ENCODE measurements at regions not wholly inside any gene's neighbourhood (a gene's known extent, or its start where the extent isn't known, plus 50 kb on each side); places are given as distances from the start of the nearest gene placed in this dataset.

GRCh38 chr10:7098160-7098762 is 312.6 kb downstream of the SFMBT2 start:
- 90% methylated on average over 2 of the region's 3 CpGs for WGBS (ENCODE audit: insufficient coverage)
- ChIA-PET CTCF (no interaction called here), POLR2A (no interaction called here)
- Histone ChIP-seq H3K36me3 (ENCODE audit: control insufficient read depth in 4 of 4, insufficient read depth in 4 of 4, low read length in 3 of 4) (no peaks in the 10 kb centered on the region), H3K4me3 (ENCODE audit: control insufficient read depth in 1 of 7, extremely low read depth in 1 of 7, insufficient read depth in 4 of 7, low read depth in 2 of 7, low read length in 6 of 7) (no peak overlapping the region), H3K27ac (ENCODE audit: insufficient read depth in 1 of 2, low read depth in 1 of 2, low read length in 2 of 2, poor library complexity in 1 of 2, severe bottlenecking in 2 of 2) (no peak overlapping the region), H3K9me3 (ENCODE audit: control extremely low read depth in 1 of 5, control insufficient read depth in 4 of 5, insufficient read depth in 2 of 5, low read depth in 1 of 5, low read length in 4 of 5) (no peaks in the 10 kb centered on the region), H3K4me1 (ENCODE audit: control extremely low read depth in 1 of 4, control insufficient read depth in 4 of 4, insufficient read depth in 4 of 4, low read length in 3 of 4) (no peaks in the 10 kb centered on the region), H3K27me3 (replicated peaks in 2 of 5; ENCODE audit: control insufficient read depth in 4 of 5, insufficient read depth in 5 of 5, low read length in 4 of 5) (no peaks in the 10 kb centered on the region)
- DNase-seq: no peak

DNA sequence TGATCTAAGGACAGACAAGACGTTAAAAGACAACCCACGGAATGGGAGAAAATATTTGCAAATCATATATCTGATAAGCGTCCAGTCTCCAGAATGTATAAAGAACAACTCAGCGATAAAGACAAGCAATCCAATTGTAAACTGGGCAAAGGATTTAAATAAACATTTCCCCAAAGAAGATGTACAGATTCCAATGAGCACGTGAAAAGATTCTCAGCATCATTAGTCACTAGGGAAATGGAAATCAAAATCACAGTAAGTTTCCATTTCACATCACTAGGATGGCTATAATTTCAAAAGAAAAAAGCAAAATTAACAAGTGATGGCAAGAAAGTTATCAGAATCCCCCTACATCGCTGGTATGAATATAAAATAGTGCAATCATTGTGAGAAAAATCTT is 316.1 kb downstream of the SFMBT2 start:
- Histone ChIP-seq H3K27me3 (replicated peaks in 2 of 5; ENCODE audit: control insufficient read depth in 4 of 5, insufficient read depth in 5 of 5, low read length in 4 of 5) (no peaks in the 10 kb centered on the region), H3K36me3 (ENCODE audit: control insufficient read depth in 4 of 4, insufficient read depth in 4 of 4, low read length in 3 of 4) (no peaks in the 10 kb centered on the region), H3K4me1 (ENCODE audit: control extremely low read depth in 1 of 4, control insufficient read depth in 4 of 4, insufficient read depth in 4 of 4, low read length in 3 of 4) (no peaks in the 10 kb centered on the region), H3K9me3 (ENCODE audit: control extremely low read depth in 1 of 5, control insufficient read depth in 4 of 5, insufficient read depth in 2 of 5, low read depth in 1 of 5, low read length in 4 of 5) (no peaks in the 10 kb centered on the region), H3K27ac (ENCODE audit: insufficient read depth in 1 of 2, low read depth in 1 of 2, low read length in 2 of 2, poor library complexity in 1 of 2, severe bottlenecking in 2 of 2) (no peak overlapping the region), H3K4me3 (ENCODE audit: control insufficient read depth in 1 of 7, extremely low read depth in 1 of 7, insufficient read depth in 4 of 7, low read depth in 2 of 7, low read length in 6 of 7) (no peak overlapping the region)
- POLR2A ChIA-PET: no interaction called here
- CTCF ChIA-PET: no interaction called here
- DNase-seq: no peak
- 98% methylated on average over 4 of the region's 6 CpGs for WGBS (ENCODE audit: insufficient coverage)

GRCh38 chr10:7093368-7093767 is 317.5 kb downstream of the SFMBT2 start:
- Histone ChIP-seq H3K27me3 (replicated peaks in 2 of 5; ENCODE audit: control insufficient read depth in 4 of 5, insufficient read depth in 5 of 5, low read length in 4 of 5) (no peaks in the 10 kb centered on the region), H3K36me3 (ENCODE audit: control insufficient read depth in 4 of 4, insufficient read depth in 4 of 4, low read length in 3 of 4) (no peaks in the 10 kb centered on the region), H3K4me1 (ENCODE audit: control extremely low read depth in 1 of 4, control insufficient read depth in 4 of 4, insufficient read depth in 4 of 4, low read length in 3 of 4) (no peaks in the 10 kb centered on the region), H3K27ac (ENCODE audit: insufficient read depth in 1 of 2, low read depth in 1 of 2, low read length in 2 of 2, poor library complexity in 1 of 2, severe bottlenecking in 2 of 2) (no peak overlapping the region), H3K9me3 (ENCODE audit: control extremely low read depth in 1 of 5, control insufficient read depth in 4 of 5, insufficient read depth in 2 of 5, low read depth in 1 of 5, low read length in 4 of 5) (no peaks in the 10 kb centered on the region), H3K4me3 (ENCODE audit: control insufficient read depth in 1 of 7, extremely low read depth in 1 of 7, insufficient read depth in 4 of 7, low read depth in 2 of 7, low read length in 6 of 7) (no peak overlapping the region)
- ChIA-PET CTCF (interaction anchor here (1.2 kb wide), 1 partner anchor 22 kb away, joined by 3 read pairs; no protein-coding TSS in a partner anchor), POLR2A (no interaction called here)
- 100% methylated on average over 3 of the region's 5 CpGs for WGBS (ENCODE audit: insufficient coverage)
- DNase-seq: no peak

DNA sequence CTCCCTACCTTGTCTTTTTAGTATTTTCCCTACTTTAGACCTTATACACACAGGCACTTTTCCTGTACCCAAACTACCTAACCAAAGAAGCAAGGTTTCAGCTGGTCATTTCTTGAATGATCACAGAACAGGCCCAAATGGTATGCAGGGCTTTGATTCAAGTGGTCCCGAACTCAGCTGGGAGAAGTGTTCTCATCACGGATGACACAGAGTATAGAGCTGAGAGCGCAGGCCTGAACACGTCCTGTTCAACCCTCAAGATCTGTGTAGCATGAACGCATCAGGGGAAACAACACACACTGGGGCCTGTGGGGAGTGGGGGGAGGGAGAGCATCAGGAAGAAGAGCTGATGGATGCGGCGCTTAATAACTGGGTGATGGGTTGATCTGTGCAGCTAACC is 318.2 kb downstream of the SFMBT2 start:
- Histone ChIP-seq H3K4me3 (ENCODE audit: control insufficient read depth in 1 of 7, extremely low read depth in 1 of 7, insufficient read depth in 4 of 7, low read depth in 2 of 7, low read length in 6 of 7) (no peak overlapping the region), H3K27me3 (replicated peaks in 2 of 5; ENCODE audit: control insufficient read depth in 4 of 5, insufficient read depth in 5 of 5, low read length in 4 of 5) (no peaks in the 10 kb centered on the region), H3K4me1 (ENCODE audit: control extremely low read depth in 1 of 4, control insufficient read depth in 4 of 4, insufficient read depth in 4 of 4, low read length in 3 of 4) (no peaks in the 10 kb centered on the region), H3K9me3 (ENCODE audit: control extremely low read depth in 1 of 5, control insufficient read depth in 4 of 5, insufficient read depth in 2 of 5, low read depth in 1 of 5, low read length in 4 of 5) (no peaks in the 10 kb centered on the region), H3K36me3 (ENCODE audit: control insufficient read depth in 4 of 4, insufficient read depth in 4 of 4, low read length in 3 of 4) (no peaks in the 10 kb centered on the region), H3K27ac (ENCODE audit: insufficient read depth in 1 of 2, low read depth in 1 of 2, low read length in 2 of 2, poor library complexity in 1 of 2, severe bottlenecking in 2 of 2) (no peak overlapping the region)
- WGBS (ENCODE audit: insufficient coverage): 92% methylated on average over 5 of the region's 7 CpGs
- ChIA-PET POLR2A (interaction anchor here (0.7 kb wide), 1 partner anchor 61 kb away, joined by 4 read pairs; no protein-coding TSS in a partner anchor), CTCF (interaction anchor here (1.2 to 2.0 kb wide), 2 partner anchors 11 to 21 kb away, joined by 3 to 7 read pairs; no protein-coding TSS in a partner anchor)
- no peak for DNase-seq

GRCh38 chr10:7090529-7090928 is 320.3 kb downstream of the SFMBT2 start:
- no peaks in the 10 kb centered on the region for H3K9me3 ChIP-seq (ENCODE audit: control extremely low read depth in 1 of 5, control insufficient read depth in 4 of 5, insufficient read depth in 2 of 5, low read depth in 1 of 5, low read length in 4 of 5)
- H3K36me3 ChIP-seq (ENCODE audit: control insufficient read depth in 4 of 4, insufficient read depth in 4 of 4, low read length in 3 of 4): no peaks in the 10 kb centered on the region
- H3K27me3 ChIP-seq (replicated peaks in 2 of 5; ENCODE audit: control insufficient read depth in 4 of 5, insufficient read depth in 5 of 5, low read length in 4 of 5): no peaks in the 10 kb centered on the region
- ChIA-PET POLR2A (no interaction called here), CTCF (interaction anchor here (1.5 kb wide), 1 partner anchor 170 kb away, joined by 3 read pairs; no protein-coding TSS in a partner anchor)
- no peak for DNase-seq
- H3K4me3 ChIP-seq (ENCODE audit: control insufficient read depth in 1 of 7, extremely low read depth in 1 of 7, insufficient read depth in 4 of 7, low read depth in 2 of 7, low read length in 6 of 7): no peak overlapping the region
- 96% methylated on average over 3 of the region's 5 CpGs for WGBS (ENCODE audit: insufficient coverage)
- H3K27ac ChIP-seq (ENCODE audit: insufficient read depth in 1 of 2, low read depth in 1 of 2, low read length in 2 of 2, poor library complexity in 1 of 2, severe bottlenecking in 2 of 2): no peak overlapping the region
- H3K4me1 ChIP-seq (ENCODE audit: control extremely low read depth in 1 of 4, control insufficient read depth in 4 of 4, insufficient read depth in 4 of 4, low read length in 3 of 4): peaks cover 0 to 5% (median 4%) of the 10 kb centered on the region in 4 experiments

DNA sequence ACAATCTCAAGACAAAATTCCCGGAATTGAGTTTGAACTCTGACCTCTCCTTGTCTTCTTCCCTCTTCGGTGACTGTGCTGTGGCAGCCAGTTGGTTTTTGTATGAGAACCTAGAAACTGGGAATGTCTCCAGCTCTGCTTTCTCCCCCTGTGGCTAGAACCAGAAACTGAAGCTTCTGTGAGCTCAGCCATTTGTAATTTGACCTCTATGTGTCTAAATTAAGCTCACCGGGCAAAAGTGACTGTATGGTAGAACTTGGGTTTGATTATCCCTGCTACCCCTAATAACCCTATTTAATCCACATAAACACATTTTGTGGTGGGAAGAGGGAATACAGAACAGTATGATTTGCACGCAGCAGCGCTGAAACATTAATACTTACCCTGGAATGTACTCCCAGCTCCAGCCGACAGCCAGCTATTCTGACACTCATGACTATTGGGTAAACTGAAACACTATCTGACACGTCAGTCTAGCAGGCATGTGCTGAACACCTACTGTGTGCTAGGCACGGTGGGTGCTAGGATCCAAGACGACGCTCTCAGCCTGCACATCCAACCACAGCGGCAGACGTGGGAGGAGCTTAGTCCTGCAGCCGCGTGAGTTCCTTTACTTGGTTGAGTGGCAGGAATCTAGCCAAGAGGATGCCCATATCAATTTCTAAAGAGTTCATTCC is 324.8 kb downstream of the SFMBT2 start:
- Histone ChIP-seq H3K9me3 (ENCODE audit: control extremely low read depth in 1 of 5, control insufficient read depth in 4 of 5, insufficient read depth in 2 of 5, low read depth in 1 of 5, low read length in 4 of 5) (no peaks in the 10 kb centered on the region), H3K27me3 (replicated peaks in 2 of 5; ENCODE audit: control insufficient read depth in 4 of 5, insufficient read depth in 5 of 5, low read length in 4 of 5) (no peaks in the 10 kb centered on the region), H3K4me3 (ENCODE audit: control insufficient read depth in 1 of 7, extremely low read depth in 1 of 7, insufficient read depth in 4 of 7, low read depth in 2 of 7, low read length in 6 of 7) (no peak overlapping the region), H3K36me3 (ENCODE audit: control insufficient read depth in 4 of 4, insufficient read depth in 4 of 4, low read length in 3 of 4) (no peaks in the 10 kb centered on the region), H3K27ac (ENCODE audit: insufficient read depth in 1 of 2, low read depth in 1 of 2, low read length in 2 of 2, poor library complexity in 1 of 2, severe bottlenecking in 2 of 2) (no peak overlapping the region), H3K4me1 (ENCODE audit: control extremely low read depth in 1 of 4, control insufficient read depth in 4 of 4, insufficient read depth in 4 of 4, low read length in 3 of 4) (peaks cover 2 to 25% (median 15%) of the 10 kb centered on the region in 4 experiments)
- CTCF ChIA-PET: interaction anchor here (1.1 to 1.6 kb wide), 3 partner anchors 8 to 167 kb away, joined by 3 to 4 read pairs (median 3); no protein-coding TSS in a partner anchor
- POLR2A ChIA-PET: no interaction called here
- DNase-seq: no peak
- 93% methylated on average over 7 of the region's 14 CpGs for WGBS (ENCODE audit: insufficient coverage)

GRCh38 chr10:7085147-7085912 is 325.5 kb downstream of the SFMBT2 start:
- H3K4me1 ChIP-seq (ENCODE audit: control extremely low read depth in 1 of 4, control insufficient read depth in 4 of 4, insufficient read depth in 4 of 4, low read length in 3 of 4): peaks cover 2 to 25% (median 15%) of the 10 kb centered on the region in 4 experiments
- H3K27me3 ChIP-seq (replicated peaks in 2 of 5; ENCODE audit: control insufficient read depth in 4 of 5, insufficient read depth in 5 of 5, low read length in 4 of 5): no peaks in the 10 kb centered on the region
- no peaks in the 10 kb centered on the region for H3K36me3 ChIP-seq (ENCODE audit: control insufficient read depth in 4 of 4, insufficient read depth in 4 of 4, low read length in 3 of 4)
- POLR2A ChIA-PET: no interaction called here
- H3K9me3 ChIP-seq (ENCODE audit: control extremely low read depth in 1 of 5, control insufficient read depth in 4 of 5, insufficient read depth in 2 of 5, low read depth in 1 of 5, low read length in 4 of 5): no peaks in the 10 kb centered on the region
- CTCF ChIA-PET: interaction anchor here (0.6 to 1.6 kb wide), 4 partner anchors 7 to 167 kb away, joined by 3 to 4 read pairs (median 3); no protein-coding TSS in a partner anchor
- H3K27ac ChIP-seq (ENCODE audit: insufficient read depth in 1 of 2, low read depth in 1 of 2, low read length in 2 of 2, poor library complexity in 1 of 2, severe bottlenecking in 2 of 2): no peak overlapping the region
- no peak overlapping the region for H3K4me3 ChIP-seq (ENCODE audit: control insufficient read depth in 1 of 7, extremely low read depth in 1 of 7, insufficient read depth in 4 of 7, low read depth in 2 of 7, low read length in 6 of 7)
- 98% methylated on average over 6 of the region's 10 CpGs for WGBS (ENCODE audit: insufficient coverage)
- peak in 2 of 3 donors; percentile 9 to 21 for DNase-seq

Data from common myeloid progenitor, CD34-positive (primary cell).